Endothelial cell of umbilical vein (primary cell): ENCODE measurements at regions not wholly inside any gene's neighbourhood (a gene's known extent, or its start where the extent isn't known, plus 50 kb on each side); places are given as distances from the start of the nearest gene placed in this dataset.

Source experiments
- BruUV-seq: library from RNA; stranded (reverse); fragments of 400-500 nt; replicated peaks from 2 replicates; lab custom pipeline; 2021; lab: Mats Ljungman, UMichigan
- CTCF ChIA-PET: fragments of 300-600, 350-600 bp; sonication (Branson Sonifier 250); formaldehyde crosslinking; loops from one replicate; lab custom pipeline; 2021; ENCODE audit warnings: antibody characterized with exemption, inconsistent platforms; lab: Charles Lee
- POLR2A ChIA-PET: fragments of 300-600, 350-600 bp; sonication (Branson Sonifier 250); formaldehyde crosslinking; loops from one replicate; lab custom pipeline; 2021; ENCODE audit warnings: antibody characterized with exemption, inconsistent platforms; lab: Charles Lee
- DNase-seq: peaks from one replicate; pipeline ENCODE4 v3.0.0-alpha.2; 2011; ENCODE audit warnings: low read depth, low spot score
- FAIRE-seq: peaks from 2 replicates; lab custom pipeline; 2011; peaks lifted over from hg19 to GRCh38; lab: Jason Lieb, UNC
- H2AFZ ChIP-seq: 2 replicates; pipeline ENCODE4 v1.6.0; 2012; ENCODE audit warnings: low read depth, low read length, control low read depth, inconsistent platforms
- H3K27ac ChIP-seq: 2 replicates; pipeline ENCODE4 v1.5.1; 2011; ENCODE audit warnings: low read depth, mild to moderate bottlenecking, control low read depth, low read length, moderate library complexity; ENCODE audit not compliant: insufficient read depth
- H3K27me3 ChIP-seq, 2 experiments: 2 replicates each; pipeline versions ENCODE4 v1.6.0 to v1.6.1; 2011; ENCODE audit warnings: low read length in 2 of 2, mixed read lengths in 1 of 2; ENCODE audit not compliant: control insufficient read depth in 2 of 2, insufficient read depth in 2 of 2
- H3K36me3 ChIP-seq, 2 experiments: 2 replicates in 1 of 2; 3 replicates in 1 of 2; pipeline ENCODE4 v1.5.1; 2011; ENCODE audit warnings: low read length in 2 of 2, mild to moderate bottlenecking in 1 of 2, moderate library complexity in 1 of 2; ENCODE audit not compliant: control insufficient read depth in 2 of 2, insufficient read depth in 2 of 2; ENCODE audit errors: extremely low read depth in 1 of 2
- H3K4me1 ChIP-seq: 3 replicates; pipeline ENCODE4 v1.5.1; 2011; ENCODE audit warnings: mild to moderate bottlenecking, low read length; ENCODE audit not compliant: control insufficient read depth, insufficient read depth; ENCODE audit errors: extremely low read depth
- H3K4me2 ChIP-seq: 2 replicates; pipeline ENCODE4 v1.6.1; 2011; ENCODE audit warnings: low read length, control low read depth, mixed read lengths; ENCODE audit not compliant: insufficient read depth
- H3K4me3 ChIP-seq, 3 experiments: fragments of 200-600 bp in 1 of 3; sonication (generic), shearing (Covaris generic) in 1 of 3; replicated peaks in 1 of 3; 2 replicates each; pipeline ENCODE4 v1.5.1; 2011 to 2016; ENCODE audit warnings: control low read depth in 3 of 3, low read length in 3 of 3, mild to moderate bottlenecking in 2 of 3, inconsistent platforms in 1 of 3, low read depth in 1 of 3, moderate library complexity in 1 of 3; ENCODE audit not compliant: insufficient read depth in 1 of 3
- H3K79me2 ChIP-seq: 2 replicates; pipeline ENCODE4 v1.6.0; 2012; ENCODE audit warnings: low read length, inconsistent platforms; ENCODE audit not compliant: control insufficient read depth, insufficient read depth
- H3K9ac ChIP-seq: replicated peaks from 2 replicates; pipeline ENCODE3; 2011; ENCODE audit warnings: low read length, control low read depth; ENCODE audit not compliant: insufficient read depth; ENCODE audit errors: extremely low read depth
- H3K9me1 ChIP-seq: replicated peaks from 3 replicates; pipeline ENCODE4 v1.6.0; 2011; ENCODE audit warnings: mild to moderate bottlenecking, low read length; ENCODE audit not compliant: control insufficient read depth, insufficient read depth; ENCODE audit errors: extremely low read depth
- H3K9me3 ChIP-seq: replicated peaks from 2 replicates; pipeline ENCODE4 v1.5.1; 2012; ENCODE audit warnings: low read length, inconsistent platforms; ENCODE audit not compliant: control insufficient read depth, insufficient read depth
- H4K20me1 ChIP-seq: replicated peaks from 2 replicates; pipeline ENCODE3; 2011; ENCODE audit warnings: mild to moderate bottlenecking, low read length; ENCODE audit not compliant: control insufficient read depth, insufficient read depth; ENCODE audit errors: extremely low read depth
- CTCF ChIP-seq, 2 donors: IDR thresholded peaks; 1 replicate in 1 of 2; 2 replicates in 1 of 2; pipeline ENCODE4 v1.5.1; 2011; ENCODE audit warnings: low read length in 2 of 2, mild to moderate bottlenecking in 2 of 2, moderate library complexity in 2 of 2, control low read depth in 1 of 2, inconsistent platforms in 1 of 2, low read depth in 1 of 2; ENCODE audit not compliant: insufficient read depth in 1 of 2; ENCODE audit errors: extremely low read depth in 1 of 2
- EZH2 ChIP-seq: IDR thresholded peaks from 2 replicates; pipeline ENCODE4 v1.6.1; 2012; ENCODE audit warnings: borderline replicate concordance, low read depth, mild to moderate bottlenecking, moderate library complexity, low read length, inconsistent platforms; ENCODE audit not compliant: severe bottlenecking
- FOS ChIP-seq: IDR thresholded peaks from 2 replicates; pipeline ENCODE4 v1.6.1; 2011; ENCODE audit warnings: mild to moderate bottlenecking, low read length, moderate library complexity, borderline replicate concordance; ENCODE audit not compliant: insufficient read depth
- GATA2 ChIP-seq: IDR thresholded peaks from 2 replicates; pipeline ENCODE4 v1.7.0; 2011; ENCODE audit warnings: low read depth, mild to moderate bottlenecking, moderate library complexity, mixed read lengths, low read length; ENCODE audit not compliant: insufficient read length, insufficient read depth
- JUN ChIP-seq: IDR thresholded peaks from 2 replicates; pipeline ENCODE4 v1.6.1; 2011; ENCODE audit warnings: borderline replicate concordance, low read depth; ENCODE audit not compliant: insufficient read length, insufficient read depth
- MAX ChIP-seq: IDR thresholded peaks from 2 replicates; pipeline ENCODE4 v1.6.1; 2011; ENCODE audit not compliant: insufficient read depth, insufficient read length
- MYC ChIP-seq: IDR thresholded peaks from one replicate; pipeline ENCODE4 v1.6.1; 2011; ENCODE audit warnings: mild to moderate bottlenecking, low read depth, low read length
- POLR2A ChIP-seq: IDR thresholded peaks from 2 replicates; pipeline ENCODE4 v1.6.1; 2012; ENCODE audit warnings: low read depth, mild to moderate bottlenecking, control low read depth, low read length
- POLR2AphosphoS5 ChIP-seq: IDR thresholded peaks from 2 replicates; pipeline ENCODE4 v1.6.1; 2012; ENCODE audit warnings: low read depth, mild to moderate bottlenecking, control low read depth, low read length, moderate library complexity; ENCODE audit not compliant: insufficient read depth
- dilution Hi-C: fragments of 300-500 bp; cut with MboI; formaldehyde crosslinking; loops from one replicate; pipeline ENCODE4 v1.15.0; 2019; ENCODE audit warnings: low sequenced_read_pairs; ENCODE audit not compliant: extremely low pct_ligation_motif_present
- intact Hi-C: fragments of 100-400 bp; cut with micrococcal nuclease; formaldehyde crosslinking; loops from one replicate; pipeline ENCODE4 v1.10.0; 2022

DNA sequence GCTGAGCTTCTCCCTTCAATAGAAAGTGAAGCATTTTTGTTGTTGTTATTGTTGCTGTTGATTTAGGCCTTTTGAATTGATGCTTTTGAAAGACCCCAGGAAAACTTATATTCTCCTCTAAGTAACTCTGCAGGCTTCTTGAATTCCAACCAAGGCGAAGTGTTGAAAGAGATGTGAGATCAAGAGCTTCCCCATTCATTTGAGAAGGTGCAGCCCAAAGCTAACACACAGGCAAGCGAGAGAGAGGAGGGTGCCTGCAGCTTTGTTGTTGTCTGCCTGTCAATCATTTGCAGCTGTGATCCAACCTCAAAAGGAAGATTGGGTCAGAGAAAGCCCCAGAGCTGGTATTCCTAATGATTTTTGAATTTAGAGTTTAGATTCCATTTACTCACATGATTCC is 963.6 kb upstream of the CNTNAP5 start:
- no peaks in the 10 kb centered on the region for H3K36me3 ChIP-seq
- no peak overlapping the region for H3K4me2 ChIP-seq
- no peak for TF ChIP-seq MAX
- TF ChIP-seq POLR2A = no peak
- no peak for TF ChIP-seq JUN
- TF ChIP-seq GATA2 = no peak
- TF ChIP-seq FOS = no peak
- TF ChIP-seq EZH2 = no peak
- TF ChIP-seq POLR2AphosphoS5 = no peak
- no peak for TF ChIP-seq MYC
- TF ChIP-seq CTCF (IDR thresholded peaks at IDR 0.05; ENCODE audit: extremely low read depth in 1 of 2, insufficient read depth in 1 of 2, low read depth in 1 of 2, low read length in 2 of 2) = no peak
- no peak for FAIRE-seq
- BruUV-seq = no TSS peak
- H3K27ac ChIP-seq = no peak overlapping the region
- H3K9ac ChIP-seq = no peak overlapping the region
- H3K4me3 ChIP-seq = no peak overlapping the region
- dilution Hi-C loops = no loop called here
- no peaks in the 10 kb centered on the region for H3K4me1 ChIP-seq
- H4K20me1 ChIP-seq = no peaks in the 10 kb centered on the region
- intact Hi-C loops = no loop called here
- H3K27me3 ChIP-seq = no peaks in the 10 kb centered on the region
- ChIA-PET POLR2A (no interaction called here), CTCF (no interaction called here)
- no peak overlapping the region for H2AFZ ChIP-seq
- no peaks in the 10 kb centered on the region for H3K79me2 ChIP-seq
- H3K9me1 ChIP-seq = no peaks in the 10 kb centered on the region
- DNase-seq = no peak
- peaks cover 4% of the 10 kb centered on the region for H3K9me3 ChIP-seq
